Endothelial cell of umbilical vein (primary cell): ENCODE measurements at regions not wholly inside any gene's neighbourhood (a gene's known extent, or its start where the extent isn't known, plus 50 kb on each side); places are given as distances from the start of the nearest gene placed in this dataset.

Source experiments
- BruUV-seq: library from RNA; stranded (reverse); fragments of 400-500 nt; replicated peaks from 2 replicates; lab custom pipeline; 2021; lab: Mats Ljungman, UMichigan
- CTCF ChIA-PET: fragments of 300-600, 350-600 bp; sonication (Branson Sonifier 250); formaldehyde crosslinking; loops from one replicate; lab custom pipeline; 2021; ENCODE audit warnings: antibody characterized with exemption, inconsistent platforms; lab: Charles Lee
- POLR2A ChIA-PET: fragments of 300-600, 350-600 bp; sonication (Branson Sonifier 250); formaldehyde crosslinking; loops from one replicate; lab custom pipeline; 2021; ENCODE audit warnings: antibody characterized with exemption, inconsistent platforms; lab: Charles Lee
- DNase-seq: peaks from one replicate; pipeline ENCODE4 v3.0.0-alpha.2; 2011; ENCODE audit warnings: low read depth, low spot score
- FAIRE-seq: peaks from 2 replicates; lab custom pipeline; 2011; peaks lifted over from hg19 to GRCh38; lab: Jason Lieb, UNC
- H2AFZ ChIP-seq: 2 replicates; pipeline ENCODE4 v1.6.0; 2012; ENCODE audit warnings: low read depth, low read length, control low read depth, inconsistent platforms
- H3K27ac ChIP-seq: 2 replicates; pipeline ENCODE4 v1.5.1; 2011; ENCODE audit warnings: low read depth, mild to moderate bottlenecking, control low read depth, low read length, moderate library complexity; ENCODE audit not compliant: insufficient read depth
- H3K27me3 ChIP-seq, 2 experiments: 2 replicates each; pipeline versions ENCODE4 v1.6.0 to v1.6.1; 2011; ENCODE audit warnings: low read length in 2 of 2, mixed read lengths in 1 of 2; ENCODE audit not compliant: control insufficient read depth in 2 of 2, insufficient read depth in 2 of 2
- H3K36me3 ChIP-seq, 2 experiments: 2 replicates in 1 of 2; 3 replicates in 1 of 2; pipeline ENCODE4 v1.5.1; 2011; ENCODE audit warnings: low read length in 2 of 2, mild to moderate bottlenecking in 1 of 2, moderate library complexity in 1 of 2; ENCODE audit not compliant: control insufficient read depth in 2 of 2, insufficient read depth in 2 of 2; ENCODE audit errors: extremely low read depth in 1 of 2
- H3K4me1 ChIP-seq: 3 replicates; pipeline ENCODE4 v1.5.1; 2011; ENCODE audit warnings: mild to moderate bottlenecking, low read length; ENCODE audit not compliant: control insufficient read depth, insufficient read depth; ENCODE audit errors: extremely low read depth
- H3K4me2 ChIP-seq: 2 replicates; pipeline ENCODE4 v1.6.1; 2011; ENCODE audit warnings: low read length, control low read depth, mixed read lengths; ENCODE audit not compliant: insufficient read depth
- H3K4me3 ChIP-seq, 3 experiments: fragments of 200-600 bp in 1 of 3; sonication (generic), shearing (Covaris generic) in 1 of 3; replicated peaks in 1 of 3; 2 replicates each; pipeline ENCODE4 v1.5.1; 2011 to 2016; ENCODE audit warnings: control low read depth in 3 of 3, low read length in 3 of 3, mild to moderate bottlenecking in 2 of 3, inconsistent platforms in 1 of 3, low read depth in 1 of 3, moderate library complexity in 1 of 3; ENCODE audit not compliant: insufficient read depth in 1 of 3
- H3K79me2 ChIP-seq: 2 replicates; pipeline ENCODE4 v1.6.0; 2012; ENCODE audit warnings: low read length, inconsistent platforms; ENCODE audit not compliant: control insufficient read depth, insufficient read depth
- H3K9ac ChIP-seq: replicated peaks from 2 replicates; pipeline ENCODE3; 2011; ENCODE audit warnings: low read length, control low read depth; ENCODE audit not compliant: insufficient read depth; ENCODE audit errors: extremely low read depth
- H3K9me1 ChIP-seq: replicated peaks from 3 replicates; pipeline ENCODE4 v1.6.0; 2011; ENCODE audit warnings: mild to moderate bottlenecking, low read length; ENCODE audit not compliant: control insufficient read depth, insufficient read depth; ENCODE audit errors: extremely low read depth
- H3K9me3 ChIP-seq: replicated peaks from 2 replicates; pipeline ENCODE4 v1.5.1; 2012; ENCODE audit warnings: low read length, inconsistent platforms; ENCODE audit not compliant: control insufficient read depth, insufficient read depth
- H4K20me1 ChIP-seq: replicated peaks from 2 replicates; pipeline ENCODE3; 2011; ENCODE audit warnings: mild to moderate bottlenecking, low read length; ENCODE audit not compliant: control insufficient read depth, insufficient read depth; ENCODE audit errors: extremely low read depth
- EZH2 ChIP-seq: IDR thresholded peaks from 2 replicates; pipeline ENCODE4 v1.6.1; 2012; ENCODE audit warnings: borderline replicate concordance, low read depth, mild to moderate bottlenecking, moderate library complexity, low read length, inconsistent platforms; ENCODE audit not compliant: severe bottlenecking
- FOS ChIP-seq: IDR thresholded peaks from 2 replicates; pipeline ENCODE4 v1.6.1; 2011; ENCODE audit warnings: mild to moderate bottlenecking, low read length, moderate library complexity, borderline replicate concordance; ENCODE audit not compliant: insufficient read depth
- GATA2 ChIP-seq: IDR thresholded peaks from 2 replicates; pipeline ENCODE4 v1.7.0; 2011; ENCODE audit warnings: low read depth, mild to moderate bottlenecking, moderate library complexity, mixed read lengths, low read length; ENCODE audit not compliant: insufficient read length, insufficient read depth
- JUN ChIP-seq: IDR thresholded peaks from 2 replicates; pipeline ENCODE4 v1.6.1; 2011; ENCODE audit warnings: borderline replicate concordance, low read depth; ENCODE audit not compliant: insufficient read length, insufficient read depth
- MYC ChIP-seq: IDR thresholded peaks from one replicate; pipeline ENCODE4 v1.6.1; 2011; ENCODE audit warnings: mild to moderate bottlenecking, low read depth, low read length
- POLR2A ChIP-seq: IDR thresholded peaks from 2 replicates; pipeline ENCODE4 v1.6.1; 2012; ENCODE audit warnings: low read depth, mild to moderate bottlenecking, control low read depth, low read length
- POLR2AphosphoS5 ChIP-seq: IDR thresholded peaks from 2 replicates; pipeline ENCODE4 v1.6.1; 2012; ENCODE audit warnings: low read depth, mild to moderate bottlenecking, control low read depth, low read length, moderate library complexity; ENCODE audit not compliant: insufficient read depth
- dilution Hi-C: fragments of 300-500 bp; cut with MboI; formaldehyde crosslinking; loops from one replicate; pipeline ENCODE4 v1.15.0; 2019; ENCODE audit warnings: low sequenced_read_pairs; ENCODE audit not compliant: extremely low pct_ligation_motif_present
- intact Hi-C: fragments of 100-400 bp; cut with micrococcal nuclease; formaldehyde crosslinking; loops from one replicate; pipeline ENCODE4 v1.10.0; 2022
- TF ChIP-seq, protein P1 (sequence below), 2 donors: IDR thresholded peaks; 1 replicate in 1 of 2; 2 replicates in 1 of 2; pipeline ENCODE4 v1.5.1; 2011; ENCODE audit warnings: low read length in 2 of 2, mild to moderate bottlenecking in 2 of 2, moderate library complexity in 2 of 2, control low read depth in 1 of 2, inconsistent platforms in 1 of 2, low read depth in 1 of 2; ENCODE audit not compliant: insufficient read depth in 1 of 2; ENCODE audit errors: extremely low read depth in 1 of 2
- TF ChIP-seq, protein P2 (sequence below): IDR thresholded peaks from 2 replicates; pipeline ENCODE4 v1.6.1; 2011; ENCODE audit not compliant: insufficient read depth, insufficient read length

DNA sequence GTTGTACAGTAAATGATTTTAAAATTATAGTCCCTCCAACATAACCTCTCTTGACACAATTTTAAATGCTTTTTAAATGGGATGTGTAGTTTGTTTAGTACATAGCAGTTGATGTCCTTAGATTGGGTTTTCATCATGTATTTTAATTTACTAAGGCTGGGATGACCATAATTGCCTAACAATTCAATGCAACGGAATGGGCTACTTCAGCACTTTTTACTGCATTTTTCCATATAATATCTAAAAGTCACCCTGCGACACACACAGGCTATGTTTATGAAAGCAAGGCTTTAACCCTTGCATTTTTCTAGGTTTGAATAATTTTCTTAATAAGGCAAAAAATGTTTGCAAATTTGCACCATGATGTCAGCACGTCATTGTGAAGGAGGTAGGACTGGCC lies 321.0 kb downstream of the DLEU7 start:
- H3K79me2 ChIP-seq: no peaks in the 10 kb centered on the region
- ChIA-PET CTCF (no interaction called here), POLR2A (no interaction called here)
- dilution Hi-C loops (no loop called here), intact Hi-C loops (loop anchor here (10.0 kb wide), 1 partner anchor 858 kb away; no protein-coding TSS in a partner anchor)
- no peaks in the 10 kb centered on the region for H3K27me3 ChIP-seq
- H2AFZ ChIP-seq: no peak overlapping the region
- H3K9me3 ChIP-seq: no peaks in the 10 kb centered on the region
- DNase-seq: no peak
- no peak for FAIRE-seq
- no peak overlapping the region for H3K4me2 ChIP-seq
- H3K36me3 ChIP-seq: no peaks in the 10 kb centered on the region
- no peaks in the 10 kb centered on the region for H3K4me1 ChIP-seq
- H4K20me1 ChIP-seq: no peaks in the 10 kb centered on the region
- no peak overlapping the region for H3K27ac ChIP-seq
- no peak overlapping the region for H3K9ac ChIP-seq
- H3K9me1 ChIP-seq: no peaks in the 10 kb centered on the region
- TF ChIP-seq FOS (no peak), JUN (no peak), MYC (no peak), EZH2 (no peak), POLR2A (no peak), POLR2AphosphoS5 (no peak), GATA2 (no peak)
- TF ChIP-seq, protein P1, sequence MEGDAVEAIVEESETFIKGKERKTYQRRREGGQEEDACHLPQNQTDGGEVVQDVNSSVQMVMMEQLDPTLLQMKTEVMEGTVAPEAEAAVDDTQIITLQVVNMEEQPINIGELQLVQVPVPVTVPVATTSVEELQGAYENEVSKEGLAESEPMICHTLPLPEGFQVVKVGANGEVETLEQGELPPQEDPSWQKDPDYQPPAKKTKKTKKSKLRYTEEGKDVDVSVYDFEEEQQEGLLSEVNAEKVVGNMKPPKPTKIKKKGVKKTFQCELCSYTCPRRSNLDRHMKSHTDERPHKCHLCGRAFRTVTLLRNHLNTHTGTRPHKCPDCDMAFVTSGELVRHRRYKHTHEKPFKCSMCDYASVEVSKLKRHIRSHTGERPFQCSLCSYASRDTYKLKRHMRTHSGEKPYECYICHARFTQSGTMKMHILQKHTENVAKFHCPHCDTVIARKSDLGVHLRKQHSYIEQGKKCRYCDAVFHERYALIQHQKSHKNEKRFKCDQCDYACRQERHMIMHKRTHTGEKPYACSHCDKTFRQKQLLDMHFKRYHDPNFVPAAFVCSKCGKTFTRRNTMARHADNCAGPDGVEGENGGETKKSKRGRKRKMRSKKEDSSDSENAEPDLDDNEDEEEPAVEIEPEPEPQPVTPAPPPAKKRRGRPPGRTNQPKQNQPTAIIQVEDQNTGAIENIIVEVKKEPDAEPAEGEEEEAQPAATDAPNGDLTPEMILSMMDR (IDR thresholded peaks at IDR 0.05; ENCODE audit: extremely low read depth in 1 of 2, insufficient read depth in 1 of 2, low read depth in 1 of 2, low read length in 2 of 2): no peak
- TF ChIP-seq, protein P2, sequence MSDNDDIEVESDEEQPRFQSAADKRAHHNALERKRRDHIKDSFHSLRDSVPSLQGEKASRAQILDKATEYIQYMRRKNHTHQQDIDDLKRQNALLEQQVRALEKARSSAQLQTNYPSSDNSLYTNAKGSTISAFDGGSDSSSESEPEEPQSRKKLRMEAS: no peak
- H3K4me3 ChIP-seq: no peak overlapping the region
- BruUV-seq: no TSS peak
